HL-60 (cell line): ENCODE measurements at regions not wholly inside any gene's neighbourhood (a gene's known extent, or its start where the extent isn't known, plus 50 kb on each side); places are given as distances from the start of the nearest gene placed in this dataset.

ENCODE experiments used
- CTCF ChIP-seq: IDR thresholded peaks from one replicate; pipeline ENCODE4 v1.5.1; 2011; ENCODE audit warnings: low read length, control low read depth, inconsistent platforms; ENCODE audit not compliant: insufficient read depth
- POLR2AphosphoS5 ChIP-seq: IDR thresholded peaks from 2 replicates; pipeline ENCODE4 v1.6.1; 2012; ENCODE audit warnings: low read depth
- SPI1 ChIP-seq: IDR thresholded peaks from 2 replicates; pipeline ENCODE4 v1.6.1; 2012; ENCODE audit warnings: low read depth, mild to moderate bottlenecking, borderline replicate concordance

- TF ChIP-seq CTCF = no peak
- TF ChIP-seq SPI1 = no peak
- no peak for TF ChIP-seq POLR2AphosphoS5
Observed at GRCh38 chr17:36777118-36777517, 160.2 kb upstream of the LHX1 start.
